K562 (cell line): ENCODE measurements at regions not wholly inside any gene's neighbourhood (a gene's known extent, or its start where the extent isn't known, plus 50 kb on each side); places are given as distances from the start of the nearest gene placed in this dataset.

Experiments
- ATAC-seq: fragments of 200-7000 bp; cut with Tn5 transposase; 3 replicates; pipeline ENCODE4 v1.9.1; 2020; ENCODE audit warnings: moderate library complexity
- BruUV-seq: library from RNA; stranded (reverse); fragments of 400-500 nt; replicated peaks from 2 replicates; lab custom pipeline; 2021; lab: Mats Ljungman, UMichigan
- CTCF ChIA-PET: fragments of 300-600 bp; formaldehyde crosslinking; extraction: SDS; loops from one replicate; lab custom pipeline; 2021; ENCODE audit warnings: low intra/inter-chr PET ratio; lab: Yijun Ruan, JAX
- POLR2A ChIA-PET: fragments of 300-600, 350-650 bp; sonication (Branson Sonifier 250); formaldehyde crosslinking; extraction: SDS; loops from one replicate; lab custom pipeline; 2021; ENCODE audit warnings: antibody characterized with exemption, inconsistent platforms; lab: Yijun Ruan, JAX
- DNase-seq, 4 experiments: peaks; one replicate each; pipeline versions ENCODE4 v3.0.0 to v3.0.0-alpha.2; 2011 to 2018; ENCODE audit warnings: low spot score in 3 of 4, mixed read lengths in 3 of 4; ENCODE audit errors: extremely low read depth in 1 of 4
- FAIRE-seq: peaks from 2 replicates; lab custom pipeline; 2011; peaks lifted over from hg19 to GRCh38; lab: Jason Lieb, UNC
- H2AFZ ChIP-seq: 2 replicates; pipeline ENCODE4 v1.6.0; 2011; ENCODE audit warnings: low read depth, low read length, control low read depth, inconsistent platforms
- H3K27ac ChIP-seq: fragments of 200-600 bp; 3 replicates; pipeline ENCODE4 v1.8.0; 2011; ENCODE audit warnings: low read depth, mild to moderate bottlenecking, control low read depth, inconsistent platforms, low read length, moderate library complexity, mixed read lengths; ENCODE audit errors: extremely low read depth
- H3K27me3 ChIP-seq, 2 experiments: fragments of 300-600 bp in 1 of 2; 2 replicates in 1 of 2; 3 replicates in 1 of 2; pipeline versions ENCODE4 v1.6.0 to v1.8.0; 2011; ENCODE audit warnings: inconsistent platforms in 2 of 2, low read length in 2 of 2, mild to moderate bottlenecking in 1 of 2, mixed read lengths in 1 of 2, moderate library complexity in 1 of 2; ENCODE audit not compliant: control insufficient read depth in 2 of 2, insufficient read depth in 2 of 2
- H3K36me3 ChIP-seq: fragments of 300-600 bp; 3 replicates; pipeline ENCODE4 v1.8.0; 2011; ENCODE audit warnings: mild to moderate bottlenecking, low read length, inconsistent platforms; ENCODE audit not compliant: control insufficient read depth, insufficient read depth
- H3K4me1 ChIP-seq, 2 experiments: fragments of 200-600 bp in 1 of 2; replicated peaks in 1 of 2; 2 replicates in 1 of 2; 3 replicates in 1 of 2; pipeline versions ENCODE4 v1.5.1 to v1.8.0; 2011; ENCODE audit warnings: inconsistent platforms in 2 of 2, low read length in 2 of 2, mild to moderate bottlenecking in 1 of 2, mixed read lengths in 1 of 2, moderate library complexity in 1 of 2; ENCODE audit not compliant: control insufficient read depth in 2 of 2, insufficient read depth in 2 of 2
- H3K4me2 ChIP-seq: 2 replicates; pipeline ENCODE4 v1.6.1; 2011; ENCODE audit warnings: low read length, control low read depth, inconsistent platforms, mixed read lengths; ENCODE audit not compliant: insufficient read depth
- H3K4me3 ChIP-seq: fragments of 200-600 bp; sonication (generic), shearing (Covaris generic); 2 replicates; pipeline ENCODE4 v1.5.1; 2016; ENCODE audit warnings: control low read depth, inconsistent platforms
- H3K79me2 ChIP-seq: fragments of 200-600 bp; 3 replicates; pipeline ENCODE4 v1.8.0; 2011; ENCODE audit warnings: low read length, inconsistent platforms; ENCODE audit not compliant: control insufficient read depth, insufficient read depth
- H3K9ac ChIP-seq, 2 experiments: 2 replicates each; pipeline versions ENCODE4 v1.6.0 to v1.6.1; 2011; ENCODE audit warnings: low read depth in 2 of 2, low read length in 2 of 2, control low read depth in 1 of 2, inconsistent platforms in 1 of 2, mild to moderate bottlenecking in 1 of 2, mixed read lengths in 1 of 2; ENCODE audit not compliant: insufficient read depth in 1 of 2
- H3K9me1 ChIP-seq: one replicate; pipeline ENCODE4 v1.6.0; 2011; ENCODE audit warnings: inconsistent platforms, mild to moderate bottlenecking, low read length, moderate library complexity; ENCODE audit not compliant: control insufficient read depth, insufficient read depth
- H3K9me3 ChIP-seq: replicated peaks from 2 replicates; pipeline ENCODE4 v1.5.1; 2011; ENCODE audit warnings: low read depth, low read length, inconsistent platforms; ENCODE audit not compliant: control insufficient read depth, insufficient read depth
- H4K20me1 ChIP-seq: replicated peaks from 2 replicates; pipeline ENCODE4 v1.6.1; 2011; ENCODE audit warnings: low read length, inconsistent platforms, mixed read lengths; ENCODE audit not compliant: control insufficient read depth, insufficient read depth
- ETV1 ChIP-seq: fragments of 450-650 bp; conservative IDR thresholded peaks from 2 replicates; pipeline ENCODE4 v1.6.1; 2016; ENCODE audit warnings: missing genetic modification characterization, control low read depth, low read depth, missing compliant biosample characterization
- FOXP1 ChIP-seq: sonication (generic); formaldehyde crosslinking; IDR thresholded peaks from 2 replicates; pipeline ENCODE4 v1.8.0; 2022; ENCODE audit warnings: mild to moderate bottlenecking, missing genetic modification reagents
- LARP7 ChIP-seq: fragments of 450-650 bp; IDR thresholded peaks from 2 replicates; pipeline ENCODE4 v1.6.1; 2016
- MEF2D ChIP-seq: conservative IDR thresholded peaks from 2 replicates; pipeline ENCODE4 v1.6.1; 2016; ENCODE audit warnings: low read depth, missing genetic modification characterization, missing compliant biosample characterization
- NFE2 ChIP-seq: IDR thresholded peaks from 2 replicates; pipeline ENCODE4 v1.6.1; 2014; ENCODE audit warnings: antibody characterized with exemption, low read depth
- NONO ChIP-seq, 2 experiments: fragments of 200-400 bp in 1 of 2; fragments of 450-650 bp in 1 of 2; formaldehyde crosslinking in 1 of 2; IDR thresholded peaks; 2 replicates each; pipeline ENCODE4 v1.6.1; 2017; ENCODE audit warnings: low read depth in 2 of 2, mild to moderate bottlenecking in 2 of 2, moderate library complexity in 2 of 2, low read length in 1 of 2
- ZNF311 ChIP-seq: fragments of 250-450 bp; sonication (Bioruptor Pico); IDR thresholded peaks from 2 replicates; pipeline ENCODE4 v1.4.0; 2020; ENCODE audit warnings: mild to moderate bottlenecking, moderate library complexity
- in situ Hi-C: fragments of 300-500 bp; cut with MboI; formaldehyde crosslinking; loops from 4 replicates; pipeline ENCODE4 v1.15.0; 2018; ENCODE audit warnings: inconsistent platforms, mixed read lengths
- intact Hi-C: fragments of 100-400 bp; cut with micrococcal nuclease; formaldehyde crosslinking; loops from 2 replicates; pipeline ENCODE4 v1.14.2; 2022
- TF ChIP-seq, protein P1 (sequence below): fragments of 450-650 bp; IDR thresholded peaks from 2 replicates; pipeline ENCODE4 v1.6.1; 2016

DNA sequence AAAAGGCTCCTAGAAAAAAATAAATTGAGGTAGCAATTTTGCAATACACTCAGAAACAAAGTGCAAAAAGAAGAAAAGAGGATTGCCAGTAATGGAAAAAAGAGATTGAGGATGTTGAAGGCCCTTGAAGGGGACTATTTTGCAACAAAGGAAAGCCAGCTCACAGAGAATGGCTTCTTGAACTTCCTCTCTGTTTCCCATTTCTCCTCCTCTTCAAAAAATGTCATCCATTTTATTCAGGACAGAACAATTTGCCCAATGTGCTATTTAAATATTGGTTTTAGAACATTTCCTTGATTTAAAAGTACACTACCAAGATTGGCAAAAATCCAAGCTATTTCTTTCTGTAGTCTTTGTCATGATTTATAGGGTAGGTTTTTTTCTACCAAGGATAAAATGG lies 60.2 kb downstream of the GASK1B start:
- H3K27me3 ChIP-seq: no peaks in the 10 kb centered on the region
- H2AFZ ChIP-seq: no peak overlapping the region
- intact Hi-C loops (no loop called here), in situ Hi-C loops (no loop called here)
- no peaks in the 10 kb centered on the region for H3K4me1 ChIP-seq
- no peaks in the 10 kb centered on the region for H4K20me1 ChIP-seq
- no peak for FAIRE-seq
- H3K4me2 ChIP-seq: no peak overlapping the region
- H3K9ac ChIP-seq: no peak overlapping the region
- TF ChIP-seq ZNF311 (no peak), FOXP1 (CRISPR knock-in tag) (no peak), MEF2D (tag) (no peak), NONO (IDR thresholded peaks at IDR 0.05; ENCODE audit: low read depth in 2 of 2, low read length in 1 of 2) (no peak), LARP7 (no peak), ETV1 (tag) (no peak), NFE2 (no peak)
- TF ChIP-seq, protein P1, sequence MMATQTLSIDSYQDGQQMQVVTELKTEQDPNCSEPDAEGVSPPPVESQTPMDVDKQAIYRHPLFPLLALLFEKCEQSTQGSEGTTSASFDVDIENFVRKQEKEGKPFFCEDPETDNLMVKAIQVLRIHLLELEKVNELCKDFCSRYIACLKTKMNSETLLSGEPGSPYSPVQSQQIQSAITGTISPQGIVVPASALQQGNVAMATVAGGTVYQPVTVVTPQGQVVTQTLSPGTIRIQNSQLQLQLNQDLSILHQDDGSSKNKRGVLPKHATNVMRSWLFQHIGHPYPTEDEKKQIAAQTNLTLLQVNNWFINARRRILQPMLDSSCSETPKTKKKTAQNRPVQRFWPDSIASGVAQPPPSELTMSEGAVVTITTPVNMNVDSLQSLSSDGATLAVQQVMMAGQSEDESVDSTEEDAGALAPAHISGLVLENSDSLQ: no peak
- no peak overlapping the region for H3K27ac ChIP-seq
- H3K36me3 ChIP-seq: no peaks in the 10 kb centered on the region
- no peaks in the 10 kb centered on the region for H3K79me2 ChIP-seq
- ChIA-PET CTCF (no interaction called here), POLR2A (no interaction called here)
- BruUV-seq: no TSS peak
- no peak for DNase-seq
- H3K4me3 ChIP-seq: no peak overlapping the region
- no peak for ATAC-seq
- H3K9me3 ChIP-seq: no peaks in the 10 kb centered on the region
- no peaks in the 10 kb centered on the region for H3K9me1 ChIP-seq
